Middle frontal gyrus (tissue), 1 donor: ENCODE measurements at regions not wholly inside any gene's neighbourhood (a gene's known extent, or its start where the extent isn't known, plus 50 kb on each side); places are given as distances from the start of the nearest gene placed in this dataset.

Experiments
- DNase-seq: peaks from one replicate; pipeline ENCODE4 v3.0.0-alpha.2; 2015; ENCODE audit warnings: low spot score; ENCODE audit errors: extremely low spot score

DNA sequence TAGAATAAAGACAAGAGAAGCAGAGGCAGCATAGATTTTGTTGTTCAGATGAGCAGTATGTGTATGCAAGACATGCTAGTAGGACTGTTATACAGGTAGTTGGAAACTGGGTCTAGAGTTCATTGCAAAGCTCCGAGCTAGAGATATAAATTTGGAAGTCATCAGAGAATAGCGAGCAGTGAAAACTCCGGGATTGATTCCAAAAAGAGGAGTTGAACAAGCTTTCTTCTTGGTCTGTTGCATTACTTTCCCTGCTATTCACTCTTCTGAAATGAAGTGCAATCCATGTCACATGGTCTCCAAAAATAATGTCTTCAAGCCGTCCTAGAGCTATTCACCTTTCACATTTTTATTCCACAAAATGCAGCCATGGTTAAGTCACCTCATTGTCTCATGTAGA is 67.9 kb upstream of the ZNF462 start:
- DNase-seq: no peak

DNA sequence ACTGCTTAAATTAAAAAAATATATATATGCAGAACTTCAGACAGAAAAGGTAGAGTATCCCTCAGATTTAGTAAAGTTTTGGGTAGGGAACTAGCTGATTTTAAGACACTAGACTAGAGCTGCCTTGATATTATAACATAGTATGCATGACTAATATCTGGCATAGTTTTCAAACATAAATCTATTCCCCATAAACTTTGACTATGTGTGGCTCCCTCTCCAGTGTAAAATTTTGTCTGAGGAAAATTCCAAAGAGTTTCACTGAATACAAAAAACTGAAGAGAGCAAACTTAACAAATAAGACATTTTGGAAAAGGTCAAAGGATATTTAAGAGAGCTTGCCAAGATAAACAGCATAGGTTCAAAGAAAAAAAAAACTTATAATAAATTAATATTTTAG is 66.2 kb upstream of the ZNF462 start:
- no peak for DNase-seq

- no peak for DNase-seq
These were observed 65.7 kb upstream of the ZNF462 start for GRCh38 chr9:106797299-106797698.

DNA sequence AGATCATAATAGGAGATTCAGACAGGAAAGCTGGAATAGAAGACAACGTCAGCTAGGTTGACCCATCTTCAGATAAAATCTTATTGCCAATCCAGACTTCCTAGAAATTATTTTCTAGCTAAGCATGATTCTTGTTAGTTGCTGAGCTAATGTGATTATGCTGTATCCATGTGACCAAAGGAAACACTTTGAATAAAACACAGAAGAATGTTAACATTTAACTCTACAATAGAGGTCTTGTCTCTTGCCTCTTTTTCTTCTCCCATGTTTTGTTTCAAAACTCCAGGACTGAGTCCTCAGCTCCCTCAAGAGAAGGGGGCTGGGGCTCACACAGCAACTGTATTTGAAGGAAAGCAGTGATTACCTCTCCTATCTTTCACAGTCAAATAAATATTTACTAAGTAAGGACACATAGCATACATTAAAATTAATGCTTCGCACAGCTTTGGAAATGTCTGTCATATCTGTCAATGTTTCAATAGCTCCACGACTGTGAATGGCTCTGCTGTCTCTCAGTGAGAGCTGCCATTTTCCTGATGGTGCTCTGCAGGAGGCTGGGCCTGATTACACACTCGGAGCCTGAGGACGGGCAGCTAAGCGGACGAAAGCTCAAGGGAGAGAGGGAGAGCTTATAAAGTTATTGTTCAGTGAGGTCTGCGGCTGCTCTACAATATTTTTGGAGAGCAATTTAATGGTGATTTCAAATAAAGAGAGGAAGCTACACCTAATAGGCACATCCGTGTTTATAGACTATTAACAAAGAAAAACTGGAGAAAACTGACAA is 64.8 kb upstream of the ZNF462 start:
- DNase-seq: no peak

- DNase-seq: no peak
These were observed 63.8 kb upstream of the ZNF462 start for GRCh38 chr9:106799152-106799551.

DNA sequence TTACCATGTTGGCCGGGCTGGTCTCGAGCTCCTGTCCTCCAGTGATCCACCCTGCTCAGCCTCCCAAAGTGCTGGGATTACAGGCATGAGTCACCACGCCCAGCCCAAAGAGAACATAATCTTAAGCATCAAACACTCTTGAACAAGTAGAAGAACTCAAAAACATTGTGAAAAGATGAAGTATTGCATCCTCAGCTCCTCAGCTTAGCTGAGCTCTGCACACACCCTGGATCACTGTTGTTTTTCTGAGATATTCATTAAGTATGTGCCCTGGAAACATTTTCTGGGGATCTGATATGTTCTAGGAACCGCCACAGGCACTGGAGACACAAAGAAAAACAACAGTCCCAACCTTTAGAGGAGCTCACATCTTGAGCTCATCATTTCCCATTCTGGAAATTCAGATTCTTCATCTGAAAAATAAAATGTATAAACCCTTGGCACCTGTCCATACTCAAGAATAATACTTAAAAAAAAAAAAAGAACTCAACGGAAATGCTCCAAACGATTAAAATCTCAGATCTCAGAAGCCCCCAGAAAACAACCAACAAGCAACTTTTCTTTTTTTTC is 62.2 kb upstream of the ZNF462 start:
- DNase-seq: no peak

GRCh38 chr9:106801816-106802215 is 61.1 kb upstream of the ZNF462 start:
- no peak for DNase-seq
